ENCODE measurements at regions not wholly inside any gene's neighbourhood (a gene's known extent, or its start where the extent isn't known, plus 50 kb on each side); places are given as distances from the start of the nearest gene placed in this dataset.

DNA sequence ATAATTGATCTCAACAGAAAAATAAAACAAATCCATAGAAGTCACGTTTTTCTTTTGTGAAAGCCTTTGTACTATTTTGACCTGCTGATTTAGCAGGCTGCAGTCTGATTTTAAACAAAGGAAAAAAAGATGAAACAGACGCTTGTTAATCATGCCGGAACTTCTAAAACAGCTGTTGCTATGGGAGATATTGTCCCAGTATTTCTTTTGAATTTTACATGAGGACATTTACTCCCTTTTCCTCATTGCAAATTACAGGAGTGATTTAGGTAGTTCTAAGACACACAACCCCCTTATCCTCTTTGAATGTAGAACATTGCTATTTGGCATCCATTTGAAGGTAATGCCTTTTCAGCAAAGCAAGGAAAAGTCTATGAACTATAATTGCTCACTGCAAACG, 416.1 kb downstream of the BCKDHB start:
- TF ChIP-seq, protein P1, sequence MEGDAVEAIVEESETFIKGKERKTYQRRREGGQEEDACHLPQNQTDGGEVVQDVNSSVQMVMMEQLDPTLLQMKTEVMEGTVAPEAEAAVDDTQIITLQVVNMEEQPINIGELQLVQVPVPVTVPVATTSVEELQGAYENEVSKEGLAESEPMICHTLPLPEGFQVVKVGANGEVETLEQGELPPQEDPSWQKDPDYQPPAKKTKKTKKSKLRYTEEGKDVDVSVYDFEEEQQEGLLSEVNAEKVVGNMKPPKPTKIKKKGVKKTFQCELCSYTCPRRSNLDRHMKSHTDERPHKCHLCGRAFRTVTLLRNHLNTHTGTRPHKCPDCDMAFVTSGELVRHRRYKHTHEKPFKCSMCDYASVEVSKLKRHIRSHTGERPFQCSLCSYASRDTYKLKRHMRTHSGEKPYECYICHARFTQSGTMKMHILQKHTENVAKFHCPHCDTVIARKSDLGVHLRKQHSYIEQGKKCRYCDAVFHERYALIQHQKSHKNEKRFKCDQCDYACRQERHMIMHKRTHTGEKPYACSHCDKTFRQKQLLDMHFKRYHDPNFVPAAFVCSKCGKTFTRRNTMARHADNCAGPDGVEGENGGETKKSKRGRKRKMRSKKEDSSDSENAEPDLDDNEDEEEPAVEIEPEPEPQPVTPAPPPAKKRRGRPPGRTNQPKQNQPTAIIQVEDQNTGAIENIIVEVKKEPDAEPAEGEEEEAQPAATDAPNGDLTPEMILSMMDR (IDR thresholded peaks at IDR 0.05 in 2 of 3, conservative IDR thresholded peaks at IDR 0.05 in 1 of 3; ENCODE audit: control insufficient read depth in 2 of 3, extremely low read depth in 1 of 3, insufficient read depth in 1 of 3, low read depth in 3 of 3, low read length in 3 of 3), result no peak
- TF ChIP-seq BACH1 (IDR thresholded peaks at IDR 0.05; ENCODE audit: borderline replicate concordance) (no peak), RFX5 (IDR thresholded peaks at IDR 0.05; ENCODE audit: low read depth, low read length) (no peak), POLR2AphosphoS5 (IDR thresholded peaks at IDR 0.05; ENCODE audit: low read length) (no peak), MEF2A (IDR thresholded peaks at IDR 0.05; ENCODE audit: insufficient read depth, low read depth, low read length) (no peak), POLR2A (IDR thresholded peaks at IDR 0.05; ENCODE audit: low read depth, low read length) (no peak), NRF1 (conservative IDR thresholded peaks at IDR 0.05; ENCODE audit: low read depth, low read length) (no peak), CHD1 (IDR thresholded peaks at IDR 0.05; ENCODE audit: low read depth, low read length) (no peak), YY1 (IDR thresholded peaks at IDR 0.05; ENCODE audit: low read depth, low read length) (no peak), EED (IDR thresholded peaks at IDR 0.05; ENCODE audit: low read depth) (no peak), NR2F1 (conservative IDR thresholded peaks at IDR 0.05) (no peak), SREBF1 (IDR thresholded peaks at IDR 0.05; ENCODE audit: low read length) (no peak)
- TF ChIP-seq, protein P2, sequence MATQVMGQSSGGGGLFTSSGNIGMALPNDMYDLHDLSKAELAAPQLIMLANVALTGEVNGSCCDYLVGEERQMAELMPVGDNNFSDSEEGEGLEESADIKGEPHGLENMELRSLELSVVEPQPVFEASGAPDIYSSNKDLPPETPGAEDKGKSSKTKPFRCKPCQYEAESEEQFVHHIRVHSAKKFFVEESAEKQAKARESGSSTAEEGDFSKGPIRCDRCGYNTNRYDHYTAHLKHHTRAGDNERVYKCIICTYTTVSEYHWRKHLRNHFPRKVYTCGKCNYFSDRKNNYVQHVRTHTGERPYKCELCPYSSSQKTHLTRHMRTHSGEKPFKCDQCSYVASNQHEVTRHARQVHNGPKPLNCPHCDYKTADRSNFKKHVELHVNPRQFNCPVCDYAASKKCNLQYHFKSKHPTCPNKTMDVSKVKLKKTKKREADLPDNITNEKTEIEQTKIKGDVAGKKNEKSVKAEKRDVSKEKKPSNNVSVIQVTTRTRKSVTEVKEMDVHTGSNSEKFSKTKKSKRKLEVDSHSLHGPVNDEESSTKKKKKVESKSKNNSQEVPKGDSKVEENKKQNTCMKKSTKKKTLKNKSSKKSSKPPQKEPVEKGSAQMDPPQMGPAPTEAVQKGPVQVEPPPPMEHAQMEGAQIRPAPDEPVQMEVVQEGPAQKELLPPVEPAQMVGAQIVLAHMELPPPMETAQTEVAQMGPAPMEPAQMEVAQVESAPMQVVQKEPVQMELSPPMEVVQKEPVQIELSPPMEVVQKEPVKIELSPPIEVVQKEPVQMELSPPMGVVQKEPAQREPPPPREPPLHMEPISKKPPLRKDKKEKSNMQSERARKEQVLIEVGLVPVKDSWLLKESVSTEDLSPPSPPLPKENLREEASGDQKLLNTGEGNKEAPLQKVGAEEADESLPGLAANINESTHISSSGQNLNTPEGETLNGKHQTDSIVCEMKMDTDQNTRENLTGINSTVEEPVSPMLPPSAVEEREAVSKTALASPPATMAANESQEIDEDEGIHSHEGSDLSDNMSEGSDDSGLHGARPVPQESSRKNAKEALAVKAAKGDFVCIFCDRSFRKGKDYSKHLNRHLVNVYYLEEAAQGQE (IDR thresholded peaks at IDR 0.05; ENCODE audit: low read depth, low read length), result no peak
